ENCODE measurements at regions not wholly inside any gene's neighbourhood (a gene's known extent, or its start where the extent isn't known, plus 50 kb on each side); places are given as distances from the start of the nearest gene placed in this dataset.

- H3K9ac ChIP-seq (ENCODE audit: insufficient read length): no peak overlapping the region
- no peak overlapping the region for H3K4me3 ChIP-seq
- no peaks in the 10 kb centered on the region for H3K9me3 ChIP-seq (ENCODE audit: low read depth, low read length)
- DNase-seq (ENCODE audit: low read depth, low spot score): no peak
- no peaks in the 10 kb centered on the region for H3K36me3 ChIP-seq (ENCODE audit: insufficient read depth, low read length)
- TF ChIP-seq POLR2AphosphoS5 (IDR thresholded peaks at IDR 0.05; ENCODE audit: borderline replicate concordance, low read depth, low read length) (no peak), FOXP2 (optimal IDR thresholded peaks at IDR 0.05; ENCODE audit: control extremely low read depth, extremely low read length, insufficient read depth) (no peak), EZH2 (IDR thresholded peaks at IDR 0.05) (no peak)
- H3K27ac ChIP-seq: no peak overlapping the region
Observed at GRCh38 chr13:107208889-107209288, 641.0 kb upstream of the ARGLU1 start.

GRCh38 chr13:107205318-107206104, 637.6 kb upstream of the ARGLU1 start:
- no peak for DNase-seq (ENCODE audit: low read depth, low spot score)
- Histone ChIP-seq H3K36me3 (ENCODE audit: insufficient read depth, low read length) (no peaks in the 10 kb centered on the region), H3K27ac (no peak overlapping the region), H3K9me3 (ENCODE audit: low read depth, low read length) (no peaks in the 10 kb centered on the region), H3K4me3 (no peak overlapping the region), H3K9ac (ENCODE audit: insufficient read length) (no peak overlapping the region)
- TF ChIP-seq FOXP2 (optimal IDR thresholded peaks at IDR 0.05; ENCODE audit: control extremely low read depth, extremely low read length, insufficient read depth) (no peak), POLR2AphosphoS5 (IDR thresholded peaks at IDR 0.05; ENCODE audit: borderline replicate concordance, low read depth, low read length) (no peak), EZH2 (IDR thresholded peaks at IDR 0.05) (no peak)

- no peak overlapping the region for H3K27ac ChIP-seq
- no peaks in the 10 kb centered on the region for H3K9me3 ChIP-seq (ENCODE audit: low read depth, low read length)
- DNase-seq (ENCODE audit: low read depth, low spot score): no peak
- TF ChIP-seq POLR2AphosphoS5 (IDR thresholded peaks at IDR 0.05; ENCODE audit: borderline replicate concordance, low read depth, low read length): no peak
- TF ChIP-seq EZH2 (IDR thresholded peaks at IDR 0.05): no peak
- TF ChIP-seq FOXP2 (optimal IDR thresholded peaks at IDR 0.05; ENCODE audit: control extremely low read depth, extremely low read length, insufficient read depth): no peak
- no peak overlapping the region for H3K4me3 ChIP-seq
- H3K36me3 ChIP-seq (ENCODE audit: insufficient read depth, low read length): no peaks in the 10 kb centered on the region
- H3K9ac ChIP-seq (ENCODE audit: insufficient read length): no peak overlapping the region
Observed at GRCh38 chr13:107203146-107203847, 635.4 kb upstream of the ARGLU1 start.

- no peak for TF ChIP-seq FOXP2 (optimal IDR thresholded peaks at IDR 0.05; ENCODE audit: control extremely low read depth, extremely low read length, insufficient read depth)
- TF ChIP-seq POLR2AphosphoS5 (IDR thresholded peaks at IDR 0.05; ENCODE audit: borderline replicate concordance, low read depth, low read length): no peak
- TF ChIP-seq EZH2 (IDR thresholded peaks at IDR 0.05): no peak
- no peaks in the 10 kb centered on the region for H3K36me3 ChIP-seq (ENCODE audit: insufficient read depth, low read length)
- H3K27ac ChIP-seq: no peak overlapping the region
- no peak for DNase-seq (ENCODE audit: low read depth, low spot score)
- no peak overlapping the region for H3K4me3 ChIP-seq
- H3K9me3 ChIP-seq (ENCODE audit: low read depth, low read length): no peaks in the 10 kb centered on the region
- H3K9ac ChIP-seq (ENCODE audit: insufficient read length): no peak overlapping the region
Observed at GRCh38 chr13:107202371-107203023, 634.6 kb upstream of the ARGLU1 start.

GRCh38 chr13:107200491-107200890, 632.6 kb upstream of the ARGLU1 start:
- TF ChIP-seq POLR2AphosphoS5 (IDR thresholded peaks at IDR 0.05; ENCODE audit: borderline replicate concordance, low read depth, low read length): no peak
- no peak for TF ChIP-seq FOXP2 (optimal IDR thresholded peaks at IDR 0.05; ENCODE audit: control extremely low read depth, extremely low read length, insufficient read depth)
- no peak for TF ChIP-seq EZH2 (IDR thresholded peaks at IDR 0.05)
- no peaks in the 10 kb centered on the region for H3K9me3 ChIP-seq (ENCODE audit: low read depth, low read length)
- no peak overlapping the region for H3K27ac ChIP-seq
- no peak for DNase-seq (ENCODE audit: low read depth, low spot score)
- H3K4me3 ChIP-seq: no peak overlapping the region
- H3K9ac ChIP-seq (ENCODE audit: insufficient read length): no peak overlapping the region
- no peaks in the 10 kb centered on the region for H3K36me3 ChIP-seq (ENCODE audit: insufficient read depth, low read length)

- DNase-seq (ENCODE audit: low read depth, low spot score): no peak
- TF ChIP-seq POLR2AphosphoS5 (IDR thresholded peaks at IDR 0.05; ENCODE audit: borderline replicate concordance, low read depth, low read length) (no peak), FOXP2 (optimal IDR thresholded peaks at IDR 0.05; ENCODE audit: control extremely low read depth, extremely low read length, insufficient read depth) (no peak)
Observed at GRCh38 chr13:107192289-107192688, 624.4 kb upstream of the ARGLU1 start.

GRCh38 chr13:107190065-107190464, 622.1 kb upstream of the ARGLU1 start:
- Histone ChIP-seq H3K36me3 (ENCODE audit: insufficient read depth, low read length) (no peaks in the 10 kb centered on the region), H3K9ac (ENCODE audit: insufficient read length) (no peak overlapping the region), H3K4me3 (no peak overlapping the region), H3K9me3 (ENCODE audit: low read depth, low read length) (no peaks in the 10 kb centered on the region; the same call in 1 of the 2 replicates), H3K27ac (no peak overlapping the region)
- no peak for DNase-seq (ENCODE audit: low read depth, low spot score)
- no peak for TF ChIP-seq FOXP2 (optimal IDR thresholded peaks at IDR 0.05; ENCODE audit: control extremely low read depth, extremely low read length, insufficient read depth)
- TF ChIP-seq POLR2AphosphoS5 (IDR thresholded peaks at IDR 0.05; ENCODE audit: borderline replicate concordance, low read depth, low read length): no peak
- no peak for TF ChIP-seq EZH2 (IDR thresholded peaks at IDR 0.05)

More at GRCh38 chr13:107192289-107192688, 624.4 kb upstream of the ARGLU1 start:
- H3K9me3 ChIP-seq (ENCODE audit: low read depth, low read length): no peaks in the 10 kb centered on the region; the same call in 1 of the 2 replicates
- H3K36me3 ChIP-seq (ENCODE audit: insufficient read depth, low read length): no peaks in the 10 kb centered on the region
- H3K4me3 ChIP-seq: no peak overlapping the region
- H3K27ac ChIP-seq: no peak overlapping the region
- no peak overlapping the region for H3K9ac ChIP-seq (ENCODE audit: insufficient read length)

- H3K9ac ChIP-seq (ENCODE audit: insufficient read length): no peak overlapping the region
- TF ChIP-seq POLR2AphosphoS5 (IDR thresholded peaks at IDR 0.05; ENCODE audit: borderline replicate concordance, low read depth, low read length) (no peak), EZH2 (IDR thresholded peaks at IDR 0.05) (no peak), FOXP2 (optimal IDR thresholded peaks at IDR 0.05; ENCODE audit: control extremely low read depth, extremely low read length, insufficient read depth) (no peak)
- H3K4me3 ChIP-seq: no peak overlapping the region
Observed at GRCh38 chr13:107185889-107186288, 618.0 kb upstream of the ARGLU1 start.

More at GRCh38 chr13:107185889-107186288, 618.0 kb upstream of the ARGLU1 start:
- no peak for DNase-seq (ENCODE audit: low read depth, low spot score)
- Histone ChIP-seq H3K9me3 (ENCODE audit: low read depth, low read length) (no peaks in the 10 kb centered on the region), H3K36me3 (ENCODE audit: insufficient read depth, low read length) (no peaks in the 10 kb centered on the region), H3K27ac (no peak overlapping the region)

All from SK-N-MC (cell line).